K562 (cell line): ENCODE measurements at regions not wholly inside any gene's neighbourhood (a gene's known extent, or its start where the extent isn't known, plus 50 kb on each side); places are given as distances from the start of the nearest gene placed in this dataset.

Source experiments
- ATAC-seq: fragments of 200-7000 bp; cut with Tn5 transposase; 3 replicates; pipeline ENCODE4 v1.9.1; 2020; ENCODE audit warnings: moderate library complexity
- BruUV-seq: library from RNA; stranded (reverse); fragments of 400-500 nt; replicated peaks from 2 replicates; lab custom pipeline; 2021; lab: Mats Ljungman, UMichigan
- CTCF ChIA-PET: fragments of 300-600 bp; formaldehyde crosslinking; extraction: SDS; loops from one replicate; lab custom pipeline; 2021; ENCODE audit warnings: low intra/inter-chr PET ratio; lab: Yijun Ruan, JAX
- POLR2A ChIA-PET: fragments of 300-600, 350-650 bp; sonication (Branson Sonifier 250); formaldehyde crosslinking; extraction: SDS; loops from one replicate; lab custom pipeline; 2021; ENCODE audit warnings: antibody characterized with exemption, inconsistent platforms; lab: Yijun Ruan, JAX
- DNase-seq, 4 experiments: peaks; one replicate each; pipeline versions ENCODE4 v3.0.0 to v3.0.0-alpha.2; 2011 to 2018; ENCODE audit warnings: low spot score in 3 of 4, mixed read lengths in 3 of 4; ENCODE audit errors: extremely low read depth in 1 of 4
- FAIRE-seq: peaks from 2 replicates; lab custom pipeline; 2011; peaks lifted over from hg19 to GRCh38; lab: Jason Lieb, UNC
- H2AFZ ChIP-seq: 2 replicates; pipeline ENCODE4 v1.6.0; 2011; ENCODE audit warnings: low read depth, low read length, control low read depth, inconsistent platforms
- H3K27ac ChIP-seq: fragments of 200-600 bp; 3 replicates; pipeline ENCODE4 v1.8.0; 2011; ENCODE audit warnings: low read depth, mild to moderate bottlenecking, control low read depth, inconsistent platforms, low read length, moderate library complexity, mixed read lengths; ENCODE audit errors: extremely low read depth
- H3K27me3 ChIP-seq, 2 experiments: fragments of 300-600 bp in 1 of 2; 2 replicates in 1 of 2; 3 replicates in 1 of 2; pipeline versions ENCODE4 v1.6.0 to v1.8.0; 2011; ENCODE audit warnings: inconsistent platforms in 2 of 2, low read length in 2 of 2, mild to moderate bottlenecking in 1 of 2, mixed read lengths in 1 of 2, moderate library complexity in 1 of 2; ENCODE audit not compliant: control insufficient read depth in 2 of 2, insufficient read depth in 2 of 2
- H3K36me3 ChIP-seq: fragments of 300-600 bp; 3 replicates; pipeline ENCODE4 v1.8.0; 2011; ENCODE audit warnings: mild to moderate bottlenecking, low read length, inconsistent platforms; ENCODE audit not compliant: control insufficient read depth, insufficient read depth
- H3K4me1 ChIP-seq, 2 experiments: fragments of 200-600 bp in 1 of 2; replicated peaks in 1 of 2; 2 replicates in 1 of 2; 3 replicates in 1 of 2; pipeline versions ENCODE4 v1.5.1 to v1.8.0; 2011; ENCODE audit warnings: inconsistent platforms in 2 of 2, low read length in 2 of 2, mild to moderate bottlenecking in 1 of 2, mixed read lengths in 1 of 2, moderate library complexity in 1 of 2; ENCODE audit not compliant: control insufficient read depth in 2 of 2, insufficient read depth in 2 of 2
- H3K4me2 ChIP-seq: 2 replicates; pipeline ENCODE4 v1.6.1; 2011; ENCODE audit warnings: low read length, control low read depth, inconsistent platforms, mixed read lengths; ENCODE audit not compliant: insufficient read depth
- H3K4me3 ChIP-seq: fragments of 200-600 bp; sonication (generic), shearing (Covaris generic); 2 replicates; pipeline ENCODE4 v1.5.1; 2016; ENCODE audit warnings: control low read depth, inconsistent platforms
- H3K79me2 ChIP-seq: fragments of 200-600 bp; 3 replicates; pipeline ENCODE4 v1.8.0; 2011; ENCODE audit warnings: low read length, inconsistent platforms; ENCODE audit not compliant: control insufficient read depth, insufficient read depth
- H3K9ac ChIP-seq, 2 experiments: 2 replicates each; pipeline versions ENCODE4 v1.6.0 to v1.6.1; 2011; ENCODE audit warnings: low read depth in 2 of 2, low read length in 2 of 2, control low read depth in 1 of 2, inconsistent platforms in 1 of 2, mild to moderate bottlenecking in 1 of 2, mixed read lengths in 1 of 2; ENCODE audit not compliant: insufficient read depth in 1 of 2
- H3K9me1 ChIP-seq: one replicate; pipeline ENCODE4 v1.6.0; 2011; ENCODE audit warnings: inconsistent platforms, mild to moderate bottlenecking, low read length, moderate library complexity; ENCODE audit not compliant: control insufficient read depth, insufficient read depth
- H3K9me3 ChIP-seq: replicated peaks from 2 replicates; pipeline ENCODE4 v1.5.1; 2011; ENCODE audit warnings: low read depth, low read length, inconsistent platforms; ENCODE audit not compliant: control insufficient read depth, insufficient read depth
- H4K20me1 ChIP-seq: replicated peaks from 2 replicates; pipeline ENCODE4 v1.6.1; 2011; ENCODE audit warnings: low read length, inconsistent platforms, mixed read lengths; ENCODE audit not compliant: control insufficient read depth, insufficient read depth
- BACH1 ChIP-seq: fragments of 200-800 bp; sonication (Bioruptor generic); IDR thresholded peaks from 2 replicates; pipeline ENCODE4 v1.6.1; 2016; ENCODE audit warnings: missing genetic modification characterization, missing compliant biosample characterization
- FOXA3 ChIP-seq, 2 experiments: fragments of 450-650 bp in 1 of 2; sonication (generic) in 1 of 2; formaldehyde crosslinking; IDR thresholded peaks in 1 of 2; conservative IDR thresholded peaks in 1 of 2; 2 replicates each; pipeline versions ENCODE4 v1.4.0 to v1.8.0; 2020 to 2022; ENCODE audit warnings: mild to moderate bottlenecking in 2 of 2, missing genetic modification reagents in 1 of 2
- PRPF4 ChIP-seq: fragments of 200-400 bp; formaldehyde crosslinking; IDR thresholded peaks from one replicate; pipeline ENCODE4 v1.6.1; 2017; ENCODE audit warnings: low read length, low read depth, mild to moderate bottlenecking; ENCODE audit not compliant: insufficient read depth, poor library complexity, severe bottlenecking
- TCF7 ChIP-seq: sonication (generic); IDR thresholded peaks from 2 replicates; pipeline ENCODE4 v1.6.1; 2016; ENCODE audit warnings: antibody characterized with exemption, borderline replicate concordance
- ZC3H8 ChIP-seq: fragments of 450-650 bp; IDR thresholded peaks from 2 replicates; pipeline ENCODE4 v1.6.1; 2017
- ZNF431 ChIP-seq: sonication (generic); formaldehyde crosslinking; IDR thresholded peaks from 2 replicates; pipeline ENCODE4 v1.8.0; 2022; ENCODE audit warnings: mild to moderate bottlenecking, missing genetic modification reagents
- ZNF76 ChIP-seq: fragments of 250-450 bp; sonication (Bioruptor Pico); IDR thresholded peaks from 2 replicates; pipeline ENCODE4 v1.4.0; 2020; ENCODE audit warnings: mild to moderate bottlenecking, moderate library complexity, borderline replicate concordance
- WGBS: fragments of 100-300 bp; shearing (Covaris generic); methylation state at CpG from one replicate; pipeline ENCODE4 v1.1.6; 2016; ENCODE audit warnings: low coverage, mixed read lengths; ENCODE audit not compliant: insufficient coverage; ENCODE audit errors: missing lambda C conversion rate; 5-methylcytosine and 5-hydroxymethylcytosine counted together
- in situ Hi-C: fragments of 300-500 bp; cut with MboI; formaldehyde crosslinking; loops from 4 replicates; pipeline ENCODE4 v1.15.0; 2018; ENCODE audit warnings: inconsistent platforms, mixed read lengths
- intact Hi-C: fragments of 100-400 bp; cut with micrococcal nuclease; formaldehyde crosslinking; loops from 2 replicates; pipeline ENCODE4 v1.14.2; 2022
- TF ChIP-seq, protein P1 (sequence below): sonication (generic); formaldehyde crosslinking; IDR thresholded peaks from 2 replicates; pipeline ENCODE4 v1.8.1; 2023; ENCODE audit warnings: mild to moderate bottlenecking, missing genetic modification reagents
- TF ChIP-seq, protein P2 (sequence below): fragments of 200-800 bp; sonication (Bioruptor generic); IDR thresholded peaks from 2 replicates; pipeline ENCODE4 v1.6.1; 2016; ENCODE audit warnings: missing genetic modification characterization, missing compliant biosample characterization
- TF ChIP-seq, protein P3 (sequence below): fragments of 450-650 bp; IDR thresholded peaks from 2 replicates; pipeline ENCODE4 v1.7.0; 2016; ENCODE audit warnings: borderline replicate concordance

DNA sequence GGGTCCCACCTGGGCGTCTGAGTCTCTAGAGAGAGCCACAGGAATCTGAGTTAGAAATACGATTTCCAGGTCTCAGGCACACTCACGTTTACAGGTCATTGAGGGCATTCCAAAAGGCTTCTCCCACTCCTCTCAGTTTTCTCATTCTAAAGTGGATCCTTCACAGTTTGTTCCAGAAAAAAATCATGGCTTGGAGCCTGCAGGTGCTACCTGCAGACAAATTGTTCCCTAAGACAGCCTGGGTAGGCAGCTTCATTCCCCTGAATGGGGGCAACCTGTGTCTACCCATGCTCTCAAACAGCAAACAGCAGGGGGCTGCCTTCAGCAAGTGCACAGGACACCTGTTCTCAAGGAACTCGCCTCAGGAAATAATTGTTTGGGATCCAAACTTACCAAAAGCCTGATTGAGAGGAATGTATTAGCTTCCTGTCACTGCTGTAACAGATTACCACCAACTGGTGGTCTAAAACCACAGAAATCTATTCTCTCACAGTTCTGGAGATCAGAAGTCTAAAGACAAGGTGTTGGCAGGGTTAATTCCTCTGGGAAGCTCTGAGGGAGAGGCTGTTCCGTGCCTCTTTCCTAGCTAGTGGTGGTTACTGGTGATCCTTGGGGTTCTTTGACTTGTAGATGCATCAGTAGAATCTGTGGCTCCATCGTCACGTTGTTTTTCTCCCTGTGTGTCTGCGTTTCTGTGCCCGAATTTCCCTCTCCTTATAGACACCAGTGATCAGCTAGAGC lies 117.2 kb downstream of the RAB11FIP2 start (continued):
- TF ChIP-seq, protein P1, sequence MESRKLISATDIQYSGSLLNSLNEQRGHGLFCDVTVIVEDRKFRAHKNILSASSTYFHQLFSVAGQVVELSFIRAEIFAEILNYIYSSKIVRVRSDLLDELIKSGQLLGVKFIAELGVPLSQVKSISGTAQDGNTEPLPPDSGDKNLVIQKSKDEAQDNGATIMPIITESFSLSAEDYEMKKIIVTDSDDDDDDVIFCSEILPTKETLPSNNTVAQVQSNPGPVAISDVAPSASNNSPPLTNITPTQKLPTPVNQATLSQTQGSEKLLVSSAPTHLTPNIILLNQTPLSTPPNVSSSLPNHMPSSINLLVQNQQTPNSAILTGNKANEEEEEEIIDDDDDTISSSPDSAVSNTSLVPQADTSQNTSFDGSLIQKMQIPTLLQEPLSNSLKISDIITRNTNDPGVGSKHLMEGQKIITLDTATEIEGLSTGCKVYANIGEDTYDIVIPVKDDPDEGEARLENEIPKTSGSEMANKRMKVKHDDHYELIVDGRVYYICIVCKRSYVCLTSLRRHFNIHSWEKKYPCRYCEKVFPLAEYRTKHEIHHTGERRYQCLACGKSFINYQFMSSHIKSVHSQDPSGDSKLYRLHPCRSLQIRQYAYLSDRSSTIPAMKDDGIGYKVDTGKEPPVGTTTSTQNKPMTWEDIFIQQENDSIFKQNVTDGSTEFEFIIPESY (CRISPR knock-in tag), result no peak
- no peak for TF ChIP-seq FOXA3 (CRISPR knock-in tag; conservative IDR thresholded peaks at IDR 0.05 in 1 of 2, IDR thresholded peaks at IDR 0.05 in 1 of 2)
- no peak for TF ChIP-seq BACH1 (tag)
- TF ChIP-seq ZNF431 (CRISPR knock-in tag), result no peak

DNA sequence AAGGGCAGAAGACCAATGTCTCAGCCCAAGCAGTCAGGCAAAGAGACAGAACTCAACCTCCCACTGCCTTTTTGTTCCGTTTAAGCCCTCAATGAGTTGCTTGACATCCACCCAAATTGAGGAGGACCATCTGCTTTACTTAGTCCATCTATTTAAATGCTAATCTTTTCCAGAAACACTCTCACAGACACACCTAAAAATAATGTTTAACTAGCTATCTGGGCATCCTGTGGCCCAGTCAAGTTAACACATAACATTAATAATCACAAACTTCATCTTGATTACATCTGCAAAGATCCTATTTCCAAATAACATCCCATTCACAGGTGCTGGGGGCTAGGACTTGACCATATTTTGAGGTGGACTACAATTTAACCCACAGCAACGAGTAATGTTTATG lies 115.7 kb downstream of the RAB11FIP2 start:
- Histone ChIP-seq H3K79me2 (no peaks in the 10 kb centered on the region), H3K27ac (no peak overlapping the region), H3K9me1 (no peaks in the 10 kb centered on the region), H3K9me3 (no peaks in the 10 kb centered on the region), H3K4me3 (no peak overlapping the region), H2AFZ (no peak overlapping the region), H3K4me2 (no peak overlapping the region), H3K27me3 (0 out of 5 replicates have a peak, but pooled peaks cover 0 to 3% of the 10 kb centered on the region in 2 experiments), H3K36me3 (no peaks in the 10 kb centered on the region), H4K20me1 (no peaks in the 10 kb centered on the region), H3K9ac (no peak overlapping the region), H3K4me1 (no peaks in the 10 kb centered on the region)
- no TSS peak for BruUV-seq
- in situ Hi-C loops, result no loop called here
- DNase-seq (no peak), ATAC-seq (no peak), FAIRE-seq (no peak)
- POLR2A ChIA-PET, result no interaction called here
- intact Hi-C loops, result no loop called here
- CTCF ChIA-PET, result no interaction called here
- TF ChIP-seq, protein P2, sequence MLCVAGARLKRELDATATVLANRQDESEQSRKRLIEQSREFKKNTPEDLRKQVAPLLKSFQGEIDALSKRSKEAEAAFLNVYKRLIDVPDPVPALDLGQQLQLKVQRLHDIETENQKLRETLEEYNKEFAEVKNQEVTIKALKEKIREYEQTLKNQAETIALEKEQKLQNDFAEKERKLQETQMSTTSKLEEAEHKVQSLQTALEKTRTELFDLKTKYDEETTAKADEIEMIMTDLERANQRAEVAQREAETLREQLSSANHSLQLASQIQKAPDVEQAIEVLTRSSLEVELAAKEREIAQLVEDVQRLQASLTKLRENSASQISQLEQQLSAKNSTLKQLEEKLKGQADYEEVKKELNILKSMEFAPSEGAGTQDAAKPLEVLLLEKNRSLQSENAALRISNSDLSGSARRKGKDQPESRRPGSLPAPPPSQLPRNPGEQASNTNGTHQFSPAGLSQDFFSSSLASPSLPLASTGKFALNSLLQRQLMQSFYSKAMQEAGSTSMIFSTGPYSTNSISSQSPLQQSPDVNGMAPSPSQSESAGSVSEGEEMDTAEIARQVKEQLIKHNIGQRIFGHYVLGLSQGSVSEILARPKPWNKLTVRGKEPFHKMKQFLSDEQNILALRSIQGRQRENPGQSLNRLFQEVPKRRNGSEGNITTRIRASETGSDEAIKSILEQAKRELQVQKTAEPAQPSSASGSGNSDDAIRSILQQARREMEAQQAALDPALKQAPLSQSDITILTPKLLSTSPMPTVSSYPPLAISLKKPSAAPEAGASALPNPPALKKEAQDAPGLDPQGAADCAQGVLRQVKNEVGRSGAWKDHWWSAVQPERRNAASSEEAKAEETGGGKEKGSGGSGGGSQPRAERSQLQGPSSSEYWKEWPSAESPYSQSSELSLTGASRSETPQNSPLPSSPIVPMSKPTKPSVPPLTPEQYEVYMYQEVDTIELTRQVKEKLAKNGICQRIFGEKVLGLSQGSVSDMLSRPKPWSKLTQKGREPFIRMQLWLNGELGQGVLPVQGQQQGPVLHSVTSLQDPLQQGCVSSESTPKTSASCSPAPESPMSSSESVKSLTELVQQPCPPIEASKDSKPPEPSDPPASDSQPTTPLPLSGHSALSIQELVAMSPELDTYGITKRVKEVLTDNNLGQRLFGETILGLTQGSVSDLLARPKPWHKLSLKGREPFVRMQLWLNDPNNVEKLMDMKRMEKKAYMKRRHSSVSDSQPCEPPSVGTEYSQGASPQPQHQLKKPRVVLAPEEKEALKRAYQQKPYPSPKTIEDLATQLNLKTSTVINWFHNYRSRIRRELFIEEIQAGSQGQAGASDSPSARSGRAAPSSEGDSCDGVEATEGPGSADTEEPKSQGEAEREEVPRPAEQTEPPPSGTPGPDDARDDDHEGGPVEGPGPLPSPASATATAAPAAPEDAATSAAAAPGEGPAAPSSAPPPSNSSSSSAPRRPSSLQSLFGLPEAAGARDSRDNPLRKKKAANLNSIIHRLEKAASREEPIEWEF (CRISPR knock-in tag), result no peak
- TF ChIP-seq, protein P3, sequence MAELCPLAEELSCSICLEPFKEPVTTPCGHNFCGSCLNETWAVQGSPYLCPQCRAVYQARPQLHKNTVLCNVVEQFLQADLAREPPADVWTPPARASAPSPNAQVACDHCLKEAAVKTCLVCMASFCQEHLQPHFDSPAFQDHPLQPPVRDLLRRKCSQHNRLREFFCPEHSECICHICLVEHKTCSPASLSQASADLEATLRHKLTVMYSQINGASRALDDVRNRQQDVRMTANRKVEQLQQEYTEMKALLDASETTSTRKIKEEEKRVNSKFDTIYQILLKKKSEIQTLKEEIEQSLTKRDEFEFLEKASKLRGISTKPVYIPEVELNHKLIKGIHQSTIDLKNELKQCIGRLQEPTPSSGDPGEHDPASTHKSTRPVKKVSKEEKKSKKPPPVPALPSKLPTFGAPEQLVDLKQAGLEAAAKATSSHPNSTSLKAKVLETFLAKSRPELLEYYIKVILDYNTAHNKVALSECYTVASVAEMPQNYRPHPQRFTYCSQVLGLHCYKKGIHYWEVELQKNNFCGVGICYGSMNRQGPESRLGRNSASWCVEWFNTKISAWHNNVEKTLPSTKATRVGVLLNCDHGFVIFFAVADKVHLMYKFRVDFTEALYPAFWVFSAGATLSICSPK, result no peak
- TF ChIP-seq TCF7 (no peak), PRPF4 (no peak), ZC3H8 (no peak), ZNF76 (no peak)
- WGBS, result 0% methylated on average over 2 of the region's 2 CpGs
